Limb (tissue), 2 donors: ENCODE measurements at regions not wholly inside any gene's neighbourhood (a gene's known extent, or its start where the extent isn't known, plus 50 kb on each side); places are given as distances from the start of the nearest gene placed in this dataset.
A peak's percentile ranks its signal among the peaks of the same experiment; 100 is the strongest.

ENCODE experiments used
- DNase-seq, 2 donors: peaks; one replicate each; pipeline ENCODE4 v3.0.0-alpha.2; 2016; ENCODE audit errors: extremely low spot score in 2 of 2

DNA sequence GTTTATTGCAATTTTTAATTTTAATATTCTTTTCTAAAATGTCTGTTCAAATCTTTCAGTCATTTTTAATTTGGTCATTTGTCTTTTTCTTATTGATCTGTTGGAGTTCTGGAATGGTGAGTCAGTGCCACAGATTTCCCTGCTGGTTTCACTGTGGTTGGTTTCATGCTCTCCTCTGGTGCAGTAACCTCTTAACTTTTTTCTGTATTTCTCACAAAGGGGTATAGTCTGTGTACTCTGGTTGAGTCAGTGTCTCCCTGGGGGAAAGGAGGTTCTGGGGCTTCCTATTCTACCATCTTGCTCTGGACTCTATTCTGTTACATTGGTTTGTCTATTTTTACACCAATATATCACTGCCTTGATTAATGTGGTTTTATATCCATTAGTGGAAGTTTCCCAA is 178.8 kb downstream of the CSNK1G3 start:
- DNase-seq = no peak

DNA sequence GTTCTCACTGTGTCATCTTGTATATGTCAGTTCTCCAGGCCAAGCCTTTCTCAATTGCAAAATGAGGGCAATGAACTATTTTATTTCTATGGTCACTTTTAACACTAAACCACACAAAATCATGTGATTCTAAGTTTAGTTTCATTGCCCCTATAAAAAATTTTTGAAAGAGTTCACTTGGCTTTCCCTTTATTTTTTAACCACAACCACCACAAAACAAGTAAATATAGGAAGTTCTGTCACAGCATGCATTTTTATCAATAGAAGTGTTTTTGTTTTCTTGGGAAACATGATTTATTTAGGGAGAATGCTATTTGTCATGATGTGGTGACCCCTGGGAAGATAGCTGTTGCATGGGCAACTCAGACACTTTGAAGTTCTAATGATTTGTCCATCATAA is 169.1 kb downstream of the CSNK1G3 start:
- no peak for DNase-seq

DNA sequence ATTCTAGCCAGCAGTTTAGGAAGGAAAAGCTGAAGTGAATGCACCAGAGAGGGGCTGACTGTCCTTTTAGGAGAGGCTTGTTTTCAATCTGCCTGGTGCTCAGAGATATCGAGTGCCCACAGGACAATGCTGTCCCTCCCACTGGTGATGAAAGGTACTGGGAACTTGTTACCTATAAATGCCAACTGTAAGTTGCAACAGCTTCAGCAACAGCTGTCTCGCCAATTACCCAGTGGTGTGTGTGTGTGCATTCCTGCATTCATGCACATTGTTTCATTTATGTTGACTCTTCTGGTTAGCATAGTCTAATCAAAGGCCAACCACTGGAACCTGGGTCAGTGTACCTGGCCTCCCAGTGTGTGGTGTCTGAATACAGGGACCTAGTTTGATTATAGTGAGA is 161.1 kb downstream of the CSNK1G3 start:
- peak; percentile 2 to 33 for DNase-seq

DNA sequence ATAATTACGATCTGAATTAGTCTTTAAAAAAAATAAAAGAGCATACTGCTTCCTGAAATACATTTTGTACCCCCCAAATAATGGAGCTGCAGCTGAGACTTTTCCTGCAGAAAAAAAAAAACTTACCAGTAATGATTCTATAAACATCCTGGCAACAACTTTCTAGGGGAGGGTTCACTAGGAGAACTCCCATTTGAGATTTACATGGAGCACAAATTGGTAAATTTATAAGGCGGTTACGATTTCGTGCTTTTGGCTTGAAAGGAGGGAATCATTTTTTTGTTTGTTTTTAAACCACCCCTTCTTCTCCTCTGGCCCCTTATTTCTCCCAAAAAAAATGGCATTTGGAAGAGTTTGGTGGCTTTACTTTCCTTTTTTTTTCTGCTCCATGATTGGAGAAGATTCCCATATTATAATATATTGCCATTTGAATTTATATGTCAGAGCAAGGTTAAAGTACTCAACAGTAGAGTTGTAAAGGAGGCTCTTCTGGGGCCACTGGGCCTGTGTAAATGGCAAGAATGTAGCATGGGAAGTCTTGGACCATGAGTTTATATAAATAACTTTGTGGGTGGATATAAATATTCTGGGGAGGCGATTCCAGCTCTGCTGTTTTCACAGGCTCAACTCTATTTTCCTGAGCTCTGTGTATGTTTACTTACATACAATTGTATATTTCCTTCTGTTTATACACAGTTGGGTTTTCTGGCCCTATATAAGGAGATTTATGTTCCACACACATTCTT is 159.9 kb downstream of the CSNK1G3 start:
- peak in 1 of 2 donors; percentile 35 for DNase-seq

GRCh38 chr5:123671042-123671441 is 159.1 kb downstream of the CSNK1G3 start:
- DNase-seq = peak; percentile 48 to 72
